Right atrium auricular region (tissue), 2 donors: ENCODE measurements at regions not wholly inside any gene's neighbourhood (a gene's known extent, or its start where the extent isn't known, plus 50 kb on each side); places are given as distances from the start of the nearest gene placed in this dataset.

Experiments used
- DNase-seq: peaks from one replicate; pipeline ENCODE4 v3.0.0-alpha.2; 2019; ENCODE audit warnings: low spot score
- H3K27ac ChIP-seq, 2 donors: fragments of 200-600 bp; sonication (generic); 1 replicate in 1 of 2; 2 replicates in 1 of 2; pipeline ENCODE4 v1.5.1; 2016 to 2019
- H3K27me3 ChIP-seq, 2 donors: fragments of 200-600 bp; sonication (generic); one replicate each; pipeline versions ENCODE4 v1.5.1 to v1.6.0; 2017 to 2019
- H3K36me3 ChIP-seq: fragments of 200-600 bp; sonication (generic); one replicate; pipeline ENCODE4 v1.5.1; 2016
- H3K4me1 ChIP-seq, 2 donors: fragments of 200-600 bp; sonication (generic); one replicate each; pipeline versions ENCODE4 v1.5.1 to v1.6.0; 2017 to 2019
- H3K4me3 ChIP-seq, 2 donors: fragments of 200-600 bp; sonication (generic); 1 replicate in 1 of 2; 2 replicates in 1 of 2; pipeline ENCODE4 v1.5.1; 2017 to 2019; ENCODE audit warnings: mild to moderate bottlenecking in 1 of 2, moderate library complexity in 1 of 2
- H3K9me3 ChIP-seq, 2 donors: fragments of 200-600 bp; sonication (generic); one replicate each; pipeline ENCODE4 v1.5.1; 2019
- TF ChIP-seq, protein P1 (sequence below), 2 donors: fragments of 200-600 bp; sonication (generic); IDR thresholded peaks; one replicate each; pipeline ENCODE4 v1.5.1; 2019; ENCODE audit warnings: antibody characterized with exemption in 2 of 2

DNA sequence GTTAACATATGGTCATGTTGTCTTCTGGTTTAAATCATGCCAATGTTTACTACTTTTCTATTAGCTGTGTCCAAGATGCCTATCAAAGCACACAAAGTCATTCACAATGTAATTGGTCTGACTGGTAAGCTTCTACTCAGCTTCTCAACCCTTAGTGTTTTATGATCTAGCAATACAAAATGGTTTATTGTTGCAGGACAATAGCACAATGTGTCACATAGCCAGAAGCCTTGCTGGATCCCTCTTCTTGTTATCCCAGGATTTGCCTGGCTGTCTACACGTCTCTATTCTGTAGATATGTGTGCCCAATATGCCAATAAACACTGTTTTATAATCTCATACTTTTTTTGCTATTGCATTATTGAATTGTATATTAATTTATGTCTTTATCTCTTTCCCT lies 1111.0 kb upstream of the AGA start:
- Histone ChIP-seq H3K4me1 (no peaks in the 10 kb centered on the region), H3K36me3 (no peaks in the 10 kb centered on the region), H3K4me3 (no peak overlapping the region), H3K27ac (no peak overlapping the region), H3K27me3 (no peaks in the 10 kb centered on the region), H3K9me3 (no peaks in the 10 kb centered on the region)
- DNase-seq, result no peak
- TF ChIP-seq, protein P1, sequence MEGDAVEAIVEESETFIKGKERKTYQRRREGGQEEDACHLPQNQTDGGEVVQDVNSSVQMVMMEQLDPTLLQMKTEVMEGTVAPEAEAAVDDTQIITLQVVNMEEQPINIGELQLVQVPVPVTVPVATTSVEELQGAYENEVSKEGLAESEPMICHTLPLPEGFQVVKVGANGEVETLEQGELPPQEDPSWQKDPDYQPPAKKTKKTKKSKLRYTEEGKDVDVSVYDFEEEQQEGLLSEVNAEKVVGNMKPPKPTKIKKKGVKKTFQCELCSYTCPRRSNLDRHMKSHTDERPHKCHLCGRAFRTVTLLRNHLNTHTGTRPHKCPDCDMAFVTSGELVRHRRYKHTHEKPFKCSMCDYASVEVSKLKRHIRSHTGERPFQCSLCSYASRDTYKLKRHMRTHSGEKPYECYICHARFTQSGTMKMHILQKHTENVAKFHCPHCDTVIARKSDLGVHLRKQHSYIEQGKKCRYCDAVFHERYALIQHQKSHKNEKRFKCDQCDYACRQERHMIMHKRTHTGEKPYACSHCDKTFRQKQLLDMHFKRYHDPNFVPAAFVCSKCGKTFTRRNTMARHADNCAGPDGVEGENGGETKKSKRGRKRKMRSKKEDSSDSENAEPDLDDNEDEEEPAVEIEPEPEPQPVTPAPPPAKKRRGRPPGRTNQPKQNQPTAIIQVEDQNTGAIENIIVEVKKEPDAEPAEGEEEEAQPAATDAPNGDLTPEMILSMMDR (IDR thresholded peaks at IDR 0.05), result no peak

DNA sequence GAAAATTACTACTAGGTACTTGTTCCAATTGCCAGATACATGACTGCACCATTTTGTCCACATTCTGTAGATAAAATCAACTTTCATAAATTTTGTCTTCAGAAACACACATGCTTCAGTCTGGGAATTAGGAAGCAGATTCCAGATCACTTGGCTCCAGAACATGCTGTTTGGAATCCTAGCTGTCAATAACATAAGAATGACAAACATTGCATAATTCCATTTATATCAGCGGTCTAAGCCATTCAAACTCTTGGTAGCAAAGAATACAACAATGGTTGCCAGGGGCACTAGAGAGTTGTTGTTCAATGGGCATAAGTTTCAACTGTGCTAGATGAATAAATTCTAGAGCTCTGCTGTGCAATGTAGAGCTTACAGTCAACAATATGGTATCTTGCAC lies 1112.1 kb upstream of the AGA start:
- H3K9me3 ChIP-seq, result no peaks in the 10 kb centered on the region
- H3K4me3 ChIP-seq, result no peak overlapping the region
- no peaks in the 10 kb centered on the region for H3K27me3 ChIP-seq
- TF ChIP-seq, protein P1 (IDR thresholded peaks at IDR 0.05), result no peak
- no peak overlapping the region for H3K27ac ChIP-seq
- no peak for DNase-seq
- H3K4me1 ChIP-seq, result no peaks in the 10 kb centered on the region
- H3K36me3 ChIP-seq, result no peaks in the 10 kb centered on the region

DNA sequence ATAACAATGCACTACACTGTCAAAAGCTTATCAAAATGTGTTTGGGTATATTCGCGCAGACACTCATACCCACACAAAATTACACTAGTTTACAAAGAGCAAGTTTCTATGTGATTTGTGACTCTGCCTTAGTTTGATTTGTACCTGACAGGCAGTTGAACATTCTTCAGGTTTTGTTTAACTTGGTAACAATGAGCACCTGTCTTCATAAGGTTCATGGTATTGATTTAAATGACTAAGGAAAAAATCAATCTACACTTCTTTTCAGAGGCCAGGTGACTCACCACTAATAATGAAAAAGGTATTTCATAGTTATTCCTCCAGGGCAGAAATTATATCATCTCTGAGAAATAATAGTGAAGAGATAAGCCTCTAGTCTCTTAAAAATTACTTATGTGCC lies 1114.6 kb upstream of the AGA start:
- TF ChIP-seq, protein P1 (IDR thresholded peaks at IDR 0.05), result no peak
- H3K36me3 ChIP-seq, result no peaks in the 10 kb centered on the region
- no peaks in the 10 kb centered on the region for H3K27me3 ChIP-seq
- no peak for DNase-seq
- H3K4me3 ChIP-seq, result no peak overlapping the region
- H3K4me1 ChIP-seq, result no peaks in the 10 kb centered on the region
- no peak overlapping the region for H3K27ac ChIP-seq
- no peaks in the 10 kb centered on the region for H3K9me3 ChIP-seq

DNA sequence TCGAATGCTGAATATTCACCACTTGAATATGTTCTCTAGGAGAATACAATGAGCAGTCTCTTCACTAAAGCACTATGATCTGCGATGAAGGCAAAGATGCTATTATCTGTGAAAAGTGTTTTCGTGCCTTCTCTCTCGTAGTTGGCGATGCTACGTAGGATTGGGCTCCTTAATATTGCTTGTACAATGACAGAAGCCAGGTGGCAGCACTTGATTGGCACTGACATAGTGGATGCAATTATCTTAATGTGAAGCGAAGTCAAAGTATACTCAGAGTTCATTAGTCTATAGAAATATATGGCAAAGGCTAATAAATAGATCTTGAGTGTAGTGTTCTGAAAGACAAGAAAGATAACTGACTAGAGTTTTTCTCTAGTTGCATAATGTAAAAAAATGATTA lies 1135.7 kb upstream of the AGA start:
- Histone ChIP-seq H3K4me1 (no peaks in the 10 kb centered on the region), H3K9me3 (no peaks in the 10 kb centered on the region), H3K4me3 (no peak overlapping the region), H3K27me3 (no peaks in the 10 kb centered on the region), H3K27ac (no peak overlapping the region), H3K36me3 (no peaks in the 10 kb centered on the region)
- DNase-seq, result no peak
- TF ChIP-seq, protein P1 (IDR thresholded peaks at IDR 0.05), result no peak

DNA sequence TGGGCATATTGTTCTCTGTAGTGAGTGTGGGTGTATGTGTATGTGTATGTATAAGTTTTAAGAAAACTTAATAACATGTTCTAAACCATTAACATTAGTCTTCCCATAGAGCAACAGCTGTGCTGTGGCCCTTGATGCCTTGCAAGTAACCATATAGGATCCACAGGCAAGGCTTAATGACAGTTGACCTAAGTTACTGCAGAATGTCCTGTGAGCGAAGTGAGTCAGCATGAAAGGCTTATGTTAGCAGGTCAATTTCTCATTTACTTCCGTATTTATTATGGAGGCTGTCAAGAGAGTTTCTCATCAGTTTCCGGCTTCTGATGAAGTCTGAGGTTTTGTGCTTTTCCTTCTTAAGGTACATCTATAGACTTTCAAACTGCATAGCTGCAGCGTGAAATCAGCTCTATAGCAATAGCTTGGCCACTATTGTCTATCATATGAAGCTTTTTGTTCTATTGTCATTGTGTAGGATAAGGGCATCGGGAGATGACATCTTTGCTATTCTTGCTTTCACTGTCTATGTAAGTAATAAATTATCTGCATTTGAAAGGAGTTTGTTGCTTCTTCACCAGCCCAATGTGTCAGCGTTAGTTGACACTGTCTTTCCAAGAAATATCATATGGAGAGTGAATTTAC lies 1153.4 kb upstream of the AGA start:
- H3K9me3 ChIP-seq, result peaks cover 0 to 13% of the 10 kb centered on the region in 2 donors
- TF ChIP-seq, protein P1 (IDR thresholded peaks at IDR 0.05), result no peak
- no peaks in the 10 kb centered on the region for H3K36me3 ChIP-seq
- no peak overlapping the region for H3K4me3 ChIP-seq
- no peak overlapping the region for H3K27ac ChIP-seq
- no peak for DNase-seq
- no peaks in the 10 kb centered on the region for H3K27me3 ChIP-seq
- no peaks in the 10 kb centered on the region for H3K4me1 ChIP-seq

DNA sequence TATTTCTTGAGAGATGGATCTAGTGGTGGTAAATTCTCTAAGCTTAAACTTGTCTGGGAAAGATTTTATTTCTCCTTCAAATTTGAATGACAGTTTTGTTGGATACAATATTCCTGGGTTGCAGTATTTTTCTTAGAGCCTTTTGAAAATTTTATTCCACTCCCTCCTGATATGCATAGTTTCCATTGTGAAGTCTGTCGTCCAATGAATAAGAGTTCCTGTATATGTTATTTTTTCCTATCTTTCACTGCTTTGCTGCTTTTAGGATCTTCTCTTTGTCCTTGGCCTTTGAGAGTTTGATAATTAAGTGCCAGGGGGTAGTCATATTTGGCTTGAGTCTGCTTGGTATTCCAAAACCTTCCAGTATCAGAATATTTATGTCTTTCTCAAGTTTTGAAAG lies 1156.4 kb upstream of the AGA start:
- Histone ChIP-seq H3K27me3 (no peaks in the 10 kb centered on the region), H3K36me3 (no peaks in the 10 kb centered on the region), H3K4me1 (no peaks in the 10 kb centered on the region), H3K27ac (no peak overlapping the region), H3K9me3 (peaks cover 0 to 13% of the 10 kb centered on the region in 2 donors), H3K4me3 (no peak overlapping the region)
- TF ChIP-seq, protein P1 (IDR thresholded peaks at IDR 0.05), result no peak
- DNase-seq, result no peak
